Urinary bladder (tissue), 3 donors: ENCODE measurements at regions not wholly inside any gene's neighbourhood (a gene's known extent, or its start where the extent isn't known, plus 50 kb on each side); places are given as distances from the start of the nearest gene placed in this dataset.

Source experiments
- DNase-seq: peaks from one replicate; pipeline ENCODE4 v3.0.0-alpha.2; 2015; ENCODE audit errors: extremely low spot score
- H3K27ac ChIP-seq: one replicate; pipeline ENCODE4 v1.5.1; 2013; ENCODE audit warnings: low read depth, mild to moderate bottlenecking, moderate library complexity
- H3K36me3 ChIP-seq: one replicate; pipeline ENCODE4 v1.6.1; 2013; ENCODE audit warnings: mild to moderate bottlenecking, moderate library complexity; ENCODE audit not compliant: insufficient read depth
- H3K4me1 ChIP-seq: one replicate; pipeline ENCODE4 v1.6.1; 2013; ENCODE audit warnings: mild to moderate bottlenecking, moderate library complexity; ENCODE audit not compliant: insufficient read depth
- H3K4me3 ChIP-seq: one replicate; pipeline ENCODE4 v1.5.1; 2013; ENCODE audit warnings: low read depth, low read length
- WGBS: extraction: QIAGEN DNeasy Blood & Tissue Kit; methylation state at CpG from one replicate; pipeline ENCODE4 v1.1.7; 2013; 5-methylcytosine and 5-hydroxymethylcytosine counted together
- donor health status: healthy with polysubstance abuse.
- donor health status: healthy.

GRCh38 chr1:79129914-79130313 lies 123.4 kb upstream of the ADGRL4 start:
- no peaks in the 10 kb centered on the region for H3K4me1 ChIP-seq
- no peaks in the 10 kb centered on the region for H3K36me3 ChIP-seq
- no peak for DNase-seq
- 61% methylated on average over 3 of the region's 3 CpGs for WGBS
- H3K27ac ChIP-seq: no peak overlapping the region
- no peak overlapping the region for H3K4me3 ChIP-seq

GRCh38 chr1:79128722-79129121 lies 122.2 kb upstream of the ADGRL4 start:
- H3K4me1 ChIP-seq: no peaks in the 10 kb centered on the region
- no peak overlapping the region for H3K27ac ChIP-seq
- H3K36me3 ChIP-seq: no peaks in the 10 kb centered on the region
- WGBS: 58% methylated on average over 3 of the region's 3 CpGs
- DNase-seq: no peak
- H3K4me3 ChIP-seq: no peak overlapping the region

GRCh38 chr1:79124756-79125155 lies 118.2 kb upstream of the ADGRL4 start:
- no peak overlapping the region for H3K4me3 ChIP-seq
- WGBS: 70% methylated on average over 5 of the region's 5 CpGs
- H3K36me3 ChIP-seq: no peaks in the 10 kb centered on the region
- no peaks in the 10 kb centered on the region for H3K4me1 ChIP-seq
- DNase-seq: no peak
- no peak overlapping the region for H3K27ac ChIP-seq

GRCh38 chr1:79122521-79122920 lies 116.0 kb upstream of the ADGRL4 start:
- DNase-seq: no peak
- WGBS: 82% methylated on average over 1 of the region's 1 CpG
- H3K4me3 ChIP-seq: no peak overlapping the region
- H3K4me1 ChIP-seq: no peaks in the 10 kb centered on the region
- H3K36me3 ChIP-seq: no peaks in the 10 kb centered on the region
- no peak overlapping the region for H3K27ac ChIP-seq

- Histone ChIP-seq H3K4me1 (no peaks in the 10 kb centered on the region), H3K36me3 (no peaks in the 10 kb centered on the region), H3K27ac (no peak overlapping the region), H3K4me3 (no peak overlapping the region)
- WGBS: 58% methylated on average over 3 of the region's 3 CpGs
- DNase-seq: no peak
Observed at GRCh38 chr1:79117376-79117775, 110.8 kb upstream of the ADGRL4 start.

- Histone ChIP-seq H3K27ac (no peak overlapping the region), H3K36me3 (no peaks in the 10 kb centered on the region), H3K4me3 (no peak overlapping the region), H3K4me1 (no peaks in the 10 kb centered on the region)
- no peak for DNase-seq
- WGBS: 56% methylated on average over 5 of the region's 5 CpGs
Observed at GRCh38 chr1:79113836-79114235, 107.3 kb upstream of the ADGRL4 start.

- H3K36me3 ChIP-seq: no peaks in the 10 kb centered on the region
- no peak for DNase-seq
- no peak overlapping the region for H3K4me3 ChIP-seq
- no peak overlapping the region for H3K27ac ChIP-seq
- no peaks in the 10 kb centered on the region for H3K4me1 ChIP-seq
Observed at GRCh38 chr1:79110749-79111148, 104.2 kb upstream of the ADGRL4 start.

GRCh38 chr1:79109445-79109844 lies 102.9 kb upstream of the ADGRL4 start:
- Histone ChIP-seq H3K27ac (no peak overlapping the region), H3K4me1 (no peaks in the 10 kb centered on the region), H3K4me3 (no peak overlapping the region), H3K36me3 (no peaks in the 10 kb centered on the region)
- DNase-seq: no peak
- 92% methylated on average over 1 of the region's 1 CpG for WGBS

GRCh38 chr1:79105500-79105899 lies 99.0 kb upstream of the ADGRL4 start:
- H3K4me3 ChIP-seq: no peak overlapping the region
- no peaks in the 10 kb centered on the region for H3K36me3 ChIP-seq
- H3K4me1 ChIP-seq: no peaks in the 10 kb centered on the region
- no peak for DNase-seq
- WGBS: 65% methylated on average over 2 of the region's 2 CpGs
- H3K27ac ChIP-seq: no peak overlapping the region

- Histone ChIP-seq H3K4me1 (no peaks in the 10 kb centered on the region), H3K4me3 (no peak overlapping the region), H3K27ac (no peak overlapping the region), H3K36me3 (no peaks in the 10 kb centered on the region)
- no peak for DNase-seq
- WGBS: 89% methylated on average over 3 of the region's 3 CpGs
Observed at GRCh38 chr1:79104617-79105016, 98.1 kb upstream of the ADGRL4 start.

GRCh38 chr1:79100385-79100784 lies 93.9 kb upstream of the ADGRL4 start:
- Histone ChIP-seq H3K27ac (no peak overlapping the region), H3K36me3 (no peaks in the 10 kb centered on the region), H3K4me1 (no peaks in the 10 kb centered on the region), H3K4me3 (no peak overlapping the region)
- 87% methylated on average over 7 of the region's 7 CpGs for WGBS
- DNase-seq: no peak

- Histone ChIP-seq H3K4me1 (no peaks in the 10 kb centered on the region), H3K27ac (no peak overlapping the region), H3K4me3 (no peak overlapping the region), H3K36me3 (no peaks in the 10 kb centered on the region)
- DNase-seq: no peak
Observed at GRCh38 chr1:79090985-79091384, 84.5 kb upstream of the ADGRL4 start.

- H3K27ac ChIP-seq: no peak overlapping the region
- no peaks in the 10 kb centered on the region for H3K36me3 ChIP-seq
- H3K4me1 ChIP-seq: no peaks in the 10 kb centered on the region
- no peak for DNase-seq
- no peak overlapping the region for H3K4me3 ChIP-seq
- 83% methylated on average over 2 of the region's 2 CpGs for WGBS
Observed at GRCh38 chr1:79089946-79090345, 83.4 kb upstream of the ADGRL4 start.

- no peak overlapping the region for H3K4me3 ChIP-seq
- H3K27ac ChIP-seq: no peak overlapping the region
- H3K36me3 ChIP-seq: no peaks in the 10 kb centered on the region
- no peaks in the 10 kb centered on the region for H3K4me1 ChIP-seq
- WGBS: 82% methylated on average over 2 of the region's 2 CpGs
- no peak for DNase-seq
Observed at GRCh38 chr1:79082233-79082632, 75.7 kb upstream of the ADGRL4 start.

- Histone ChIP-seq H3K36me3 (no peaks in the 10 kb centered on the region), H3K27ac (no peak overlapping the region), H3K4me3 (no peak overlapping the region), H3K4me1 (no peaks in the 10 kb centered on the region)
- DNase-seq: no peak
Observed at GRCh38 chr1:79079770-79080169, 73.2 kb upstream of the ADGRL4 start.
